Colonic mucosa (tissue), 4 donors: ENCODE measurements at regions not wholly inside any gene's neighbourhood (a gene's known extent, or its start where the extent isn't known, plus 50 kb on each side); places are given as distances from the start of the nearest gene placed in this dataset.

Experiments
- DNase-seq: peaks from one replicate; pipeline ENCODE4 v3.0.0-alpha.2; 2020
- H3K27ac ChIP-seq: fragments of 200-600 bp; one replicate; pipeline ENCODE4 v1.8.0; 2021
- H3K27me3 ChIP-seq: fragments of 200-600 bp; one replicate; pipeline ENCODE4 v1.8.0; 2021
- H3K36me3 ChIP-seq: fragments of 200-600 bp; one replicate; pipeline ENCODE4 v1.8.0; 2021
- H3K4me1 ChIP-seq: fragments of 200-600 bp; one replicate; pipeline ENCODE4 v1.8.0; 2021; ENCODE audit warnings: mild to moderate bottlenecking
- H3K4me3 ChIP-seq: fragments of 200-600 bp; one replicate; pipeline ENCODE4 v1.8.0; 2021
- H3K9ac ChIP-seq, 2 donors: one replicate each; pipeline ENCODE4 v1.7.0; 2013; ENCODE audit warnings: control low read depth in 2 of 2, low read depth in 2 of 2, low read length in 2 of 2
- H3K9me3 ChIP-seq: fragments of 200-600 bp; one replicate; pipeline ENCODE4 v1.8.0; 2021
- intact Hi-C: fragments of 100-400 bp; cut with DNase I; formaldehyde crosslinking; loops from one replicate; pipeline ENCODE4 v1.14.1; 2022
- TF ChIP-seq, protein P1 (sequence below): fragments of 200-600 bp; IDR thresholded peaks from one replicate; pipeline ENCODE4 v1.8.0; 2022; ENCODE audit warnings: antibody characterized with exemption, mild to moderate bottlenecking
- donor health status: healthy.
- donor health status: DM: no; HTN: no; CAD: no.
- donor health status: DM: no; HTN: no; CAD: no.

DNA sequence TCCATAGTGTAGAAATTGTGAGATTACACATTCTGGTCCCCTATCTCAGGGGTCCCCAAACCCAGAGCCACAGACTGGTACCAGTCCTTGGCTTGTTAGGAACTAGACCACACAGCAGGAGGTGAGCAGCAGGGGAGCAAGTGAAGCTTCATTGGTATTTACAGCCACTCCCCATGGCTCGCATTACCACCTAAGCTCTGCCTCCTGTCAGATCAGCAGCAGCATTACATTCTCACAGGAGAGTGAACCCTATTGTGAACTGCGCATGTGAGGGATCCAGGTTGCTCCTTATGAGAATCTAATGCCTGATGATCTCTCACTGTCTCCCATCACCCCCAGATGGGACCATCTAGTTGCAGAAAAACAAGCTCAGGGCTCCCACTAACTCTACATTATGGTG is 229.7 kb upstream of the IRF2BP2 start:
- Histone ChIP-seq H3K36me3 (no peaks in the 10 kb centered on the region), H3K27me3 (no peaks in the 10 kb centered on the region), H3K9ac (no peak overlapping the region), H3K9me3 (no peaks in the 10 kb centered on the region), H3K4me1 (no peaks in the 10 kb centered on the region), H3K4me3 (no peak overlapping the region), H3K27ac (no peak overlapping the region)
- TF ChIP-seq, protein P1, sequence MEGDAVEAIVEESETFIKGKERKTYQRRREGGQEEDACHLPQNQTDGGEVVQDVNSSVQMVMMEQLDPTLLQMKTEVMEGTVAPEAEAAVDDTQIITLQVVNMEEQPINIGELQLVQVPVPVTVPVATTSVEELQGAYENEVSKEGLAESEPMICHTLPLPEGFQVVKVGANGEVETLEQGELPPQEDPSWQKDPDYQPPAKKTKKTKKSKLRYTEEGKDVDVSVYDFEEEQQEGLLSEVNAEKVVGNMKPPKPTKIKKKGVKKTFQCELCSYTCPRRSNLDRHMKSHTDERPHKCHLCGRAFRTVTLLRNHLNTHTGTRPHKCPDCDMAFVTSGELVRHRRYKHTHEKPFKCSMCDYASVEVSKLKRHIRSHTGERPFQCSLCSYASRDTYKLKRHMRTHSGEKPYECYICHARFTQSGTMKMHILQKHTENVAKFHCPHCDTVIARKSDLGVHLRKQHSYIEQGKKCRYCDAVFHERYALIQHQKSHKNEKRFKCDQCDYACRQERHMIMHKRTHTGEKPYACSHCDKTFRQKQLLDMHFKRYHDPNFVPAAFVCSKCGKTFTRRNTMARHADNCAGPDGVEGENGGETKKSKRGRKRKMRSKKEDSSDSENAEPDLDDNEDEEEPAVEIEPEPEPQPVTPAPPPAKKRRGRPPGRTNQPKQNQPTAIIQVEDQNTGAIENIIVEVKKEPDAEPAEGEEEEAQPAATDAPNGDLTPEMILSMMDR = no peak
- no peak for DNase-seq
- intact Hi-C loops = no loop called here

DNA sequence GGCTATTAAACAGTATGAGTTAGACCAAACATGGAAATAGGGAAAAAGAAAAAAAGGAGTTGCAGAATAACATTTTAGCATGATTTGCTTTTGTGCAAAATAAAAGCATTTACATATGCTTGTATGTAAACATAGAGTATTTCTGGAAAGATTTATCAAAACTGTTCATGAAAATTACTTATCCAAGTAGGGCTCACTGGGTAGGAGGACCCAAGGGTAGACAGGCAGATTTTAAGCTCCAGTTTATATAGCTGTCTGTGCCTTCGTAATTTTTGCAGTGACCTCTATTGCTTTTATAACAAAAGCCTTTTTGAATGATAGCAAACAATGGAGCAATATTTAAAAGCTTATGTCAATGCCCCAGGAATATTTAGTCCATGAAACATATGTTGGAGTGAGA is 228.8 kb upstream of the IRF2BP2 start:
- no peak for DNase-seq
- peak overlapping the region in 1 of 2 donors; percentile 8 for H3K9ac ChIP-seq
- H3K4me1 ChIP-seq = no peaks in the 10 kb centered on the region
- TF ChIP-seq, protein P1 = no peak
- no peaks in the 10 kb centered on the region for H3K27me3 ChIP-seq
- no peaks in the 10 kb centered on the region for H3K36me3 ChIP-seq
- H3K9me3 ChIP-seq = no peaks in the 10 kb centered on the region
- H3K27ac ChIP-seq = no peak overlapping the region
- no peak overlapping the region for H3K4me3 ChIP-seq
- intact Hi-C loops = no loop called here

DNA sequence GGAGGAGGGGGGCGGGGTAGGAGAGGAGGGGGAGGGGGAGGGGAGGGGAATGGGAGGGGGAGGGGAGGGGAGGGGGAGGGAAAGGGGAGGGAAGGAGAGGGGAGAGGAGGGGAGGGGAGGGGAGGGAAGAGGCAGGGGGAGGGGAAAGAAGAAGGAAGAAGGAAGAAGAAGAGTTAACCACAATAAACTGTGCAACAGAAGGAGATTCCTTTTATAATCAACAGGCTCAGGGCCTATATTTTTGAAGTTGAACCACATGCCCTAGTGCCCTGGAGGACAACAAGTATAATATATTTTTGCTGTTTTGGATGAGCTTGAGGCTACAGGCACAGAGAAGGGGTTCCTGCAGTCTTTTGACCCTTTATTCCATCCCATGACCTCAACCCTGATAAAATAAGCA is 228.2 kb upstream of the IRF2BP2 start:
- Histone ChIP-seq H3K27ac (no peak overlapping the region), H3K4me1 (no peaks in the 10 kb centered on the region), H3K9me3 (no peaks in the 10 kb centered on the region), H3K4me3 (no peak overlapping the region), H3K9ac (no peak overlapping the region), H3K27me3 (no peaks in the 10 kb centered on the region), H3K36me3 (no peaks in the 10 kb centered on the region)
- TF ChIP-seq, protein P1 = no peak
- intact Hi-C loops = no loop called here
- DNase-seq = no peak

DNA sequence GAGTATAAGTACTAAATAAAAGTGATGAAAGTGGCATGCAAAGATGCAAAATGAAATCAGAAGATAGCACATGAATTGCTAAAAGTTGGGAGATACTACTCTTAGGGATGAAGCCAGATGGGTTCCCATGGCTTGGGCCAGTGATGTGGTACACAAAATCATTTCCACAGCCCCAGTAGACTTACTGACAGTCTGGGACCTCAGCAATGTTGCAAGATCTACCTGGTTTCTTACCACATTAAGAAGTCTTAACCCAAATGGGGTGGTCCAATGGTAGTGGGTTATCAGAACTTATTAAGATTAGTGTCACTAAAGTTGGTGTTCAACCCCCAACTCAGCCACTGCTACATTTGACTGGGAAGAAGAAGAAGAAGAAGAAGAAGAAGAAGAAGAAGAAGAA is 227.7 kb upstream of the IRF2BP2 start:
- Histone ChIP-seq H3K9ac (no peak overlapping the region), H3K4me1 (no peaks in the 10 kb centered on the region), H3K36me3 (no peaks in the 10 kb centered on the region), H3K4me3 (no peak overlapping the region), H3K27ac (no peak overlapping the region), H3K27me3 (no peaks in the 10 kb centered on the region), H3K9me3 (no peaks in the 10 kb centered on the region)
- TF ChIP-seq, protein P1 = no peak
- no peak for DNase-seq
- intact Hi-C loops = no loop called here

DNA sequence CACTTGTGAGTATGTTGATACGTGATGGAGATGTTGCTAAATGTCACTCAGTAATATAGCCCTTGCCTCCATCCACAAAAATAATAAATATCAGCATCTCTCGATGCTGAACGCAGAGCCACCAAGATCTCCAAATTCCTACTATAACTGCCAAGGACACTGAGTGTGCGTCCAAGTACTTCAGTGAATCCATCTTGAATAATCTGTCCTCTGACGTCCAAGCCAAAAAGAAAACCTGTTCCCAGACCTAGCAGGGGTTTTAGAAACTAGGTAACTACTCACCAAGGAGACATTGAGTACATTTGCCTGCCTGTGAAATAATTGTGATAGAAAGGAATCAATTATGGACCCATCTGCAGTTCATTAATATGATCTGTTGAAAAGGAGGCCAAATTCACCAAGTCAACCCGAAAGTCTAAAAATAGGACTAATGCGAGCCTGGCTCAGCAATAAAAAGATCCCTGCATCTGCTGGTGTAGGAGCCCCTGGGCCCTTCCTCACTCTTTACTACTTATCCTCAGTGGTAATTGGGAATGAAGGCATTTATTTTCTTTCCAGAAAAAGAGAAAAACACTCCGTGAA is 226.9 kb upstream of the IRF2BP2 start:
- intact Hi-C loops = no loop called here
- H3K4me1 ChIP-seq = no peaks in the 10 kb centered on the region
- no peaks in the 10 kb centered on the region for H3K27me3 ChIP-seq
- H3K4me3 ChIP-seq = no peak overlapping the region
- no peak overlapping the region for H3K9ac ChIP-seq
- TF ChIP-seq, protein P1 = no peak
- DNase-seq = no peak
- no peaks in the 10 kb centered on the region for H3K36me3 ChIP-seq
- no peak overlapping the region for H3K27ac ChIP-seq
- no peaks in the 10 kb centered on the region for H3K9me3 ChIP-seq
